M059J (cell line): ENCODE measurements at regions not wholly inside any gene's neighbourhood (a gene's known extent, or its start where the extent isn't known, plus 50 kb on each side); places are given as distances from the start of the nearest gene placed in this dataset.
"Not testable (repeated sequence)": the region's sequence is repeated elsewhere in the genome, so short reads cannot be mapped to it uniquely, and the experiment has no call there.

Experiments used
- DNase-seq: peaks from one replicate; pipeline ENCODE4 v3.0.0-alpha.2; 2012; ENCODE audit warnings: low read depth

- DNase-seq, result peak; percentile 0
Measured at GRCh38 chr13:65597839-65598818, 1632.0 kb downstream of the PCDH9 start.

DNA sequence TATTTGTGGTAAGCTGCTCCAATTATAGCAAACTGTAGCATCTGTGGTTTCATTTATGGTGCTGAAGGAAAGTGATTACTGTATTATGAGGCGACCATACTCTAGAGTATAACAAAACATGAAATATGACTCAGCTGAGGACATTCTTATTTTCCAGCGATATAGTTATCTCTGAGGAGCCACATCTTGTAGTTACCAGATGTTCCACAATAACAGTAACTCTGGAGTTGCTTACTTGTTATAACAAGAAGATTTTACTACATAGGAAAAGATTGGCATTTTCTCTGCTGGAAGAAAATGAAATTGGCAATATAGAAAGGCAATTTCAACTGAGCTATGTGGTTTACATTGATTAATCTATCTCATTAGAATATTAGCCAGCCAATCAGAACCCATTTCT, 1634.2 kb downstream of the PCDH9 start:
- no peak for DNase-seq

DNA sequence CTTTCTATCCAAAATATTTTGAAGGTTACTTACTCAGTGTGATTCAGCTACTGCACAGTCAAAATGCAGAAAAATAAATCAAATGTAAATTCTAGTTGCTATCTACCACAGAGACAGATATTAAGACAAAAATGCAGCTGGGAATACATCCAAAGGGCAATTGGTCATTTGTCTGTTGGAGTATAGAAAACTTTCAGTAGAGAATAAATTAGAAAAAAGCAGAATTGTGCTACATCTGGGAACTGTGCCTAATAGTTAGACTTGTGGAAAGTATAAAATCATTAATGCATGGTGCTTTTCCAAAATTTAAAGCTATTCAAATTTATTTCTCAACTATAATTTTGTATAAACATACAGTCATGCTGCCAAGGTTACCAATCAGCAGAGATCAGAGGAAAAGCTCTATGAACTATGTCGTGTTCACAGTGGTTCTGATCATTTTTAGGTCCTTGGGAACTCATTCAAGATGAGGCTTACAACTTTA, 1635.8 kb downstream of the PCDH9 start:
- peak; percentile 10 for DNase-seq

DNA sequence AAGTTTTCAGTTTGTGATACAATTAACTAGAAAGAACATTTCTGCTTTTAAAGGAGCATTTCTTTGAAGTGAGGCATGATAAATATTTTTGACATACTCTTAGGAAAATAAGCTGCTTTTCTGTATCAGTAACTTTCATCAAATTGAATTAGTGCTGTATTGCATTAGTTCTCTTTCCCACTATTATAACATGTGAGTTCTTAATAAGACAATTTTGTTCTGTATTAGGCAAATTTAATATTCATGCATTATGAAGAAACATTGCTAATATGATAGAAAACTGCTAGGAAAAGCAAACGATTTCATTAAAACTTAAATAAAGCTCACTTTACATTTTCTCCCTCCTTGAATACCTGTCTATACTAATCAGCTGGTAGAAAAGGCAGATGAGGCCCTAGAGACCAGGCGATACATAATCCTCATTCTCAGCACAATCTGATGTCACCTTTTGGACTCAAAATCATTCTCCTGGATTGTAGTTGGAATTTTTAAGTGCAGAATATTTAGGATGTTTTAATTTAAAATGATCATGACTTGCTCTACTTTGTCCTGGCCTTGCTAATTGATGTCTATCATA, 1636.8 kb downstream of the PCDH9 start:
- DNase-seq, result no peak

GRCh38 chr13:65592731-65593130, 1637.4 kb downstream of the PCDH9 start:
- DNase-seq, result no peak

DNA sequence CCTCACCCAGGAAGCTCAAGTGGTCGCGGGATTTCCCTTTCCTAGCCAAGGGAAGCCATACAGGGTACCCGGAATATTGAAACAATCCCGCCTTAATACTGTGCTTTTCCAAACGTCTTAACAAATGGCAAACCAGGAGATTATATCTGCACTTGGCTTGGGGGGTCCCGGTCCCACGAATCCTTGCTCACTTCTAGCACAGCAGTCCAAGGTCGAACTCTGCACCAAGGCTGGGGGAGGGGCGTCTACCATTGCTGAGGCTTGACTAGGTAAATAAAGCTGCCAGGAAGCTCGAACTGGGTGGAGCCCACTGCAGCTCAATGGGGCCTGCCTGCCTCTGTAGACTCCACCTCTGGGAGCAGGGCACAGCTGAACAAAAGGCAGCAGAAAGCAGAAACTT, 1644.8 kb downstream of the PCDH9 start:
- no peak for DNase-seq

DNA sequence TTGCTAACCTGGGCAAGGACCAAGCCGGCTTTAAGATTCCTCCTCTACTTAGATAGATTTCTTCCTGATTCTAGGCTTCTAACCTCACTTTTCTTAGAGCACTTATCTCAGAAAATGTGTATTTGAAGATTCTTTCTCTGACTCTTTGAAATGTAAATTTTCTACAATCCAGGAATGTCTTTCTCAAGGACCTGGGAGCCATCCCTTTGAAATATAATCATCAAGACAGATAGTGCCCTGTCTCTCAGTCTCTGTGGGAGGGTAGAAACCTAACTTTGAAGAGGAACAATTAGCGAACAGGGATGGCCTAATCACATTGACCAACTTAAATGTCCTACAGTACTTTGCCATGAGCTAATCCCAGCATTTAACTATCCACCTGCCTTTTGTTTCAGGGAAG, 1646.0 kb downstream of the PCDH9 start:
- no peak for DNase-seq

GRCh38 chr13:65582160-65582559, 1648.0 kb downstream of the PCDH9 start:
- DNase-seq, result no peak

DNA sequence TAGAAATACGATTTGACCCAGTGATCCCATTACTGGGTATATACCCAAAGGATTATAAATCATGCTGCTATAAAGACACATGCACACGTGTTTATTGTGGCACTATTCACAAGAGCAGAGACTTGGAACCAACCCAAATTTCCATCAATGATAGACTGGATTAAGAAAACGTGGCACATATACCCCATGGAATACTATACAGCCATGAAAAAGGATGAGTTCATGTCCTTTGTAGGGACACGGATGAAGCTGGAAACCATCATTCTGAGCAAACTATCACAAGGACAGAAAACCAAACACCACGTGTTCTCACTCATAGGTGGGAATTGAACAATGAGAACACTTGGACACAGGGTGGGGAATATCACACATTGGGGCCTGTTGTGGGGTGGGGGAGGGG, 1665.6 kb downstream of the PCDH9 start:
- not testable (repeated sequence) for DNase-seq

DNA sequence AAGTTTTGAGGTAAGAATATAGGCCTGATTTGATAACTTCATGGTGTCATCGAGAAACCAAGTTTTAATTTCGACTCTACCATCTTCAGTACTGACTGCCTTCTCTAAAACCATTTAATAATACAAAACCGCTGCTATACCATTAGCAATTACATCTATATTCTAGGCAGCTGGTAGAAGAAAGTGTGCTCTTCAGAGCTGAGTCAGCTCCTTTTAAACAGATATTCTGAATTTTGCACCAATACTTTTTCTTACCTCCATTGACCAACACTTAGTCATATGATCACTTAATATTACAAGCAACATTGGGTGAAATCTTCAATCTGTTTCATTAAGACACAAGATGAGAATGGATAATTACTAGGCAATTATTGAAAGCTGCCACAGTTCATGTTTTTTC, 1667.8 kb downstream of the PCDH9 start:
- DNase-seq, result no peak

DNA sequence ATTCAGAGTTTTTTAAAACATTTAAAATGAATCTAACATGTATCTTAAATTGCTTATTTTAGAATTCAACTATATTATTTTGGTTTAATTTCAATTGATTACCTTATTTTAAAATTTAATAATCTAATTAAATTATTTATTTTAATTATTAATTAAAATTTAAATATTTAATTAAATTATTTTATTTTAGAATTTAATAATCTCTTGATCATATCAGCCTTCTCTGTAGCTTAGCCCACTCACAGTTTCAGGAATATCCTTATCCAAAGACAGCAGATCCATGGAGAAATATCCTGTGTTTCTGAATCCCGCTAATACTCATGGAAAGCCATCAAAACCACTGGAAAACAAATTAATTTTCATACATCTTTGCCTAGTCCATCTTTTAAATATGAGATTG, 1669.2 kb downstream of the PCDH9 start:
- no peak for DNase-seq

GRCh38 chr13:65555962-65556361, 1674.2 kb downstream of the PCDH9 start:
- no peak for DNase-seq

GRCh38 chr13:65553096-65553727, 1676.9 kb downstream of the PCDH9 start:
- DNase-seq, result no peak

DNA sequence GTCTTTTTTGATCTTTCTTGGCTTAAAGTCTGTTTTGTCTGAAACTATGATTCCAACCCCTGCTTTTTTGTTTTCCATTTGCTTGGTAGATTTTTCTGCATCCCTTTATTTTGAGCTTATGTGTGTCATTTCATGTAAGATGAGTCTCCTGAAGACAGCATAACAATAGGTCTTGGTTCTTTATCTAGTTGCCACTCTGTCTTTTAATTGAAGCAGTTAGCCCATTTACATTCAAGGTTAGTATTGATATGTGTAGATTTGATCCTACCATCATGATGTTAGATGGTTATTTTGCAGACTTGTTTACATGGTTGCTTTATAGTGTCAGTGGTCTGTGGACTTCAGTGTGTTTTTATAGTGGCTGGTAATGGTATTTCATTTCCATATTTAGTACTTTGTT, 1678.9 kb downstream of the PCDH9 start:
- DNase-seq, result no peak

GRCh38 chr13:65540175-65540574, 1690.0 kb downstream of the PCDH9 start:
- DNase-seq, result peak; percentile 0

- DNase-seq, result no peak
Measured at GRCh38 chr13:65535370-65535769, 1694.8 kb downstream of the PCDH9 start.

- no peak for DNase-seq
Measured at GRCh38 chr13:65532231-65532630, 1697.9 kb downstream of the PCDH9 start.

DNA sequence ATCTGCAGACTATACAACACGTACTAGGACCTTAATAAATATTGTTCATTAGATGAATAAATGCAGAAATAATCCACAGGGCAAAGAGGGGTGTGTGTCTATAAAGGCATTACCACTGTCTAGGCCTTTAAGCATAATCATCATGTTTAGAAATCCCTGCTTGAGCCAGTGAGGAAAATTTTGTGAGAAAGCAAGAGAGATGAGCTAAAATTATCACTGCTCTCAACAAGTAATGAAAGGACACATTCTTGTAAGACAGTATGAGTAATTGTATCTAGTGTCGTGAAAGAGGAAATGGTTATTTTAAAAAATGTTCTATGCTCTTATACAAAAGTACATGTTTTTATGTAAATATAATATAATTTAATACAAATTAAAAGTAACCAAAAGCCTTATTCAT, 1699.4 kb downstream of the PCDH9 start:
- DNase-seq, result no peak

GRCh38 chr13:65529541-65529940, 1700.6 kb downstream of the PCDH9 start:
- no peak for DNase-seq

GRCh38 chr13:65508745-65509144, 1721.4 kb downstream of the PCDH9 start:
- no peak for DNase-seq

GRCh38 chr13:65508338-65508737, 1721.8 kb downstream of the PCDH9 start:
- DNase-seq, result no peak

- no peak for DNase-seq
Measured at GRCh38 chr13:65505941-65506340, 1724.2 kb downstream of the PCDH9 start.

- DNase-seq, result no peak
Measured at GRCh38 chr13:65504213-65504612, 1725.9 kb downstream of the PCDH9 start.
